ENCODE measurements at regions not wholly inside any gene's neighbourhood (a gene's known extent, or its start where the extent isn't known, plus 50 kb on each side); places are given as distances from the start of the nearest gene placed in this dataset.
A peak's percentile ranks its signal among the peaks of the same experiment; 100 is the strongest.

DNA sequence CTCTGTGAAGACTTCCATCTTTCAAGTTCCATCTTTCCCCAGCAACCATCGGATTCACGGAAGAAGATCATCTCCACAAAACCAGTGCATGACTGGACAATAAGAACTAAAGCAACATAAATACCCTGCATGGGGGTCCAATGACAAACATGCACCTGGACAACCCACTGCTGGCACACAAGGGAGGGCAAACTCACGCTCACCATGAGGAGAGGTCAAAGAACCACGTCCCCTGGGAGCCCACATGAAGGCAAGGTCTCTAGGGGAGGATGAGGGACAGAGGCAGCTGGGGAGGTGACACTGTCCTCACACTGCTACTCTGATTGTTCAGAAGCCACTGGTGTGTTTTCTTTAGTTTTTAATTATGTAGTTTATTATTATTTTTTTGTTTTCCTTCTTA, 190.8 kb downstream of the MED10 start:
- H3K9me2 ChIP-seq (replicated peaks; ENCODE audit: insufficient read depth, low read length), result no peaks in the 10 kb centered on the region
- no peaks in the 10 kb centered on the region for H3F3A ChIP-seq (ENCODE audit: insufficient read depth, low read length)
- H3K4me1 ChIP-seq (ENCODE audit: low read length), result 0 out of 2 replicates have a peak, but pooled peaks cover 4% of the 10 kb centered on the region
- no peaks in the 10 kb centered on the region for H4K20me1 ChIP-seq (ENCODE audit: insufficient read depth, low read length)
- H3K9me3 ChIP-seq (replicated peaks; ENCODE audit: insufficient read depth, low read length), result no peaks in the 10 kb centered on the region
- no peak for TF ChIP-seq EZH2phosphoT487 (IDR thresholded peaks at IDR 0.05; ENCODE audit: low read length)
- H3K4me3 ChIP-seq (ENCODE audit: low read length), result no peak overlapping the region
- H3K4me2 ChIP-seq (ENCODE audit: low read depth, low read length), result no peak overlapping the region
- H3K36me3 ChIP-seq (replicated peaks; ENCODE audit: insufficient read depth, low read length), result no peaks in the 10 kb centered on the region
- no peak for DNase-seq
- no peak overlapping the region for H2AFZ ChIP-seq (ENCODE audit: low read length)
- no peak overlapping the region for H3K9ac ChIP-seq (ENCODE audit: low read length)
- no peaks in the 10 kb centered on the region for H3K27me3 ChIP-seq (replicated peaks; ENCODE audit: insufficient read depth, low read length)
- H3K27ac ChIP-seq (ENCODE audit: low read length), result no peak overlapping the region
- H3K79me2 ChIP-seq (ENCODE audit: low read length), result no peaks in the 10 kb centered on the region

GRCh38 chr5:6185574-6185973, 192.8 kb downstream of the MED10 start:
- DNase-seq, result peak; percentile 54
- H3K9ac ChIP-seq (ENCODE audit: low read length), result no peak overlapping the region
- 0 out of 2 replicates have a peak, but pooled peaks cover 4% of the 10 kb centered on the region for H3K4me1 ChIP-seq (ENCODE audit: low read length)

GRCh38 chr5:6184481-6184880, 193.9 kb downstream of the MED10 start:
- no peaks in the 10 kb centered on the region for H4K20me1 ChIP-seq (ENCODE audit: insufficient read depth, low read length)
- no peaks in the 10 kb centered on the region for H3F3A ChIP-seq (ENCODE audit: insufficient read depth, low read length)
- H3K79me2 ChIP-seq (ENCODE audit: low read length), result no peaks in the 10 kb centered on the region
- H3K27ac ChIP-seq (ENCODE audit: low read length), result no peak overlapping the region
- no peak overlapping the region for H3K4me3 ChIP-seq (ENCODE audit: low read length)
- no peak for TF ChIP-seq EZH2phosphoT487 (IDR thresholded peaks at IDR 0.05; ENCODE audit: low read length)
- TF ChIP-seq EZH2 (optimal IDR thresholded peaks at IDR 0.05; ENCODE audit: low read depth, low read length), result no peak
- no peak for TF ChIP-seq CTCF (IDR thresholded peaks at IDR 0.05; ENCODE audit: low read length)
- no peaks in the 10 kb centered on the region for H3K9me3 ChIP-seq (replicated peaks; ENCODE audit: insufficient read depth, low read length)
- no peak overlapping the region for H2AFZ ChIP-seq (ENCODE audit: low read length)
- H3K27me3 ChIP-seq (replicated peaks; ENCODE audit: insufficient read depth, low read length), result no peaks in the 10 kb centered on the region
- DNase-seq, result no peak
- no peaks in the 10 kb centered on the region for H3K36me3 ChIP-seq (replicated peaks; ENCODE audit: insufficient read depth, low read length)
- H3K9ac ChIP-seq (ENCODE audit: low read length), result no peak overlapping the region
- 0 out of 2 replicates have a peak, but pooled peaks cover 4% of the 10 kb centered on the region for H3K4me1 ChIP-seq (ENCODE audit: low read length)
- H3K9me2 ChIP-seq (replicated peaks; ENCODE audit: insufficient read depth, low read length), result no peaks in the 10 kb centered on the region
- H3K4me2 ChIP-seq (ENCODE audit: low read depth, low read length), result no peak overlapping the region

More at GRCh38 chr5:6185574-6185973, 192.8 kb downstream of the MED10 start:
- Histone ChIP-seq H3K79me2 (ENCODE audit: low read length) (no peaks in the 10 kb centered on the region), H3K27me3 (replicated peaks; ENCODE audit: insufficient read depth, low read length) (no peaks in the 10 kb centered on the region), H3K9me2 (replicated peaks; ENCODE audit: insufficient read depth, low read length) (no peaks in the 10 kb centered on the region), H3K9me3 (replicated peaks; ENCODE audit: insufficient read depth, low read length) (no peaks in the 10 kb centered on the region), H3F3A (ENCODE audit: insufficient read depth, low read length) (no peaks in the 10 kb centered on the region), H4K20me1 (ENCODE audit: insufficient read depth, low read length) (no peaks in the 10 kb centered on the region), H3K4me3 (ENCODE audit: low read length) (no peak overlapping the region), H3K36me3 (replicated peaks; ENCODE audit: insufficient read depth, low read length) (no peaks in the 10 kb centered on the region), H3K4me2 (ENCODE audit: low read depth, low read length) (no peak overlapping the region), H3K27ac (ENCODE audit: low read length) (peak overlapping the region; percentile 13; the same call in 1 of the 2 replicates), H2AFZ (ENCODE audit: low read length) (no peak overlapping the region)
- TF ChIP-seq EZH2phosphoT487 (IDR thresholded peaks at IDR 0.05; ENCODE audit: low read length) (no peak), EZH2 (optimal IDR thresholded peaks at IDR 0.05; ENCODE audit: low read depth, low read length) (no peak), CTCF (IDR thresholded peaks at IDR 0.05; ENCODE audit: low read length) (no peak)

All from MM.1S (cell line).